ENCODE measurements at regions not wholly inside any gene's neighbourhood (a gene's known extent, or its start where the extent isn't known, plus 50 kb on each side); places are given as distances from the start of the nearest gene placed in this dataset.

GRCh38 chr19:31112158-31112557, 237.1 kb downstream of the TSHZ3 start (continued):
- TF ChIP-seq ZNF462 (CRISPR knock-in tag; IDR thresholded peaks at IDR 0.05) = no peak
- TF ChIP-seq EZH2 (IDR thresholded peaks at IDR 0.05; ENCODE audit: low read depth, unreplicated experiment) = no peak
- TF ChIP-seq NANOG (IDR thresholded peaks at IDR 0.05; ENCODE audit: borderline replicate concordance) = no peak
- TF ChIP-seq CREB1 (CRISPR knock-in tag; IDR thresholded peaks at IDR 0.05; ENCODE audit: low read depth) = no peak
- no peak for TF ChIP-seq ZNF331 (CRISPR knock-in tag; IDR thresholded peaks at IDR 0.05; ENCODE audit: low read depth)
- TF ChIP-seq JUNB (IDR thresholded peaks at IDR 0.05; ENCODE audit: unreplicated experiment) = no peak
- TF ChIP-seq POLR2AphosphoS5 (IDR thresholded peaks at IDR 0.05; ENCODE audit: low read depth) = no peak

GRCh38 chr19:31111741-31112140, 237.5 kb downstream of the TSHZ3 start:
- Histone ChIP-seq H3K9me2 (ENCODE audit: insufficient read depth) (no peaks in the 10 kb centered on the region; the same call in 1 of the 2 replicates), H4K20me1 (replicated peaks; ENCODE audit: insufficient read depth) (no peaks in the 10 kb centered on the region), H3F3A (replicated peaks; ENCODE audit: low read depth) (no peaks in the 10 kb centered on the region), H3K4me3 (no peak overlapping the region), H3K36me3 (ENCODE audit: insufficient read depth) (no peaks in the 10 kb centered on the region), H3K4me2 (no peak overlapping the region), H3K27me3 (ENCODE audit: insufficient read depth) (no peaks in the 10 kb centered on the region), H2AFZ (no peak overlapping the region), H3K27ac (ENCODE audit: low read depth) (no peak overlapping the region), H3K4me1 (ENCODE audit: insufficient read depth) (no peaks in the 10 kb centered on the region; the same call in 1 of the 2 replicates), H3K79me2 (replicated peaks; ENCODE audit: insufficient read depth) (no peaks in the 10 kb centered on the region)
- ATAC-seq = no peak
- Mint-ChIP-seq H3K27me3 (ENCODE audit: insufficient read depth, low read depth, poor library complexity) (peaks cover 2% of the 10 kb centered on the region), H3K27ac (no peak overlapping the region), H3K4me3 (no peak overlapping the region), H3K9me3 (no peaks in the 10 kb centered on the region), H3K36me3 (ENCODE audit: low read depth) (no peaks in the 10 kb centered on the region), H3K4me1 (peaks cover 12% of the 10 kb centered on the region; the same call in 2 of the 3 replicates)
- DNase-seq (ENCODE audit: low spot score) = no peak
- TF ChIP-seq STAT1 (IDR thresholded peaks at IDR 0.05; ENCODE audit: unreplicated experiment) (no peak), ETS1 (IDR thresholded peaks at IDR 0.05) (no peak), CTCF (conservative IDR thresholded peaks at IDR 0.05; ENCODE audit: low read depth in 2 of 2) (no peak), JUNB (IDR thresholded peaks at IDR 0.05; ENCODE audit: unreplicated experiment) (no peak), POLR2AphosphoS5 (IDR thresholded peaks at IDR 0.05; ENCODE audit: low read depth) (no peak), NANOG (IDR thresholded peaks at IDR 0.05; ENCODE audit: borderline replicate concordance) (no peak), EZH2 (IDR thresholded peaks at IDR 0.05; ENCODE audit: low read depth, unreplicated experiment) (no peak), CREB1 (CRISPR knock-in tag; IDR thresholded peaks at IDR 0.05; ENCODE audit: low read depth) (no peak), ZNF114 (CRISPR knock-in tag; IDR thresholded peaks at IDR 0.05) (no peak), REST (IDR thresholded peaks at IDR 0.05; ENCODE audit: unreplicated experiment) (no peak)
